Epithelial cell of proximal tubule (primary cell): ENCODE measurements at regions not wholly inside any gene's neighbourhood (a gene's known extent, or its start where the extent isn't known, plus 50 kb on each side); places are given as distances from the start of the nearest gene placed in this dataset.

Experiments
- DNase-seq: peaks from one replicate; pipeline ENCODE4 v3.0.0-alpha.2; 2011; ENCODE audit warnings: low read depth
- H3K4me3 ChIP-seq: 2 replicates; pipeline ENCODE4 v1.5.1; 2011; ENCODE audit warnings: low read depth, mild to moderate bottlenecking, low read length
- CTCF ChIP-seq: conservative IDR thresholded peaks from 2 replicates; pipeline ENCODE4 v1.5.1; 2012; ENCODE audit warnings: low read depth, mild to moderate bottlenecking, low read length

GRCh38 chr10:109695988-109696387, 227.3 kb downstream of the XPNPEP1 start:
- no peak for DNase-seq
- TF ChIP-seq CTCF: no peak
- H3K4me3 ChIP-seq: no peak overlapping the region

DNA sequence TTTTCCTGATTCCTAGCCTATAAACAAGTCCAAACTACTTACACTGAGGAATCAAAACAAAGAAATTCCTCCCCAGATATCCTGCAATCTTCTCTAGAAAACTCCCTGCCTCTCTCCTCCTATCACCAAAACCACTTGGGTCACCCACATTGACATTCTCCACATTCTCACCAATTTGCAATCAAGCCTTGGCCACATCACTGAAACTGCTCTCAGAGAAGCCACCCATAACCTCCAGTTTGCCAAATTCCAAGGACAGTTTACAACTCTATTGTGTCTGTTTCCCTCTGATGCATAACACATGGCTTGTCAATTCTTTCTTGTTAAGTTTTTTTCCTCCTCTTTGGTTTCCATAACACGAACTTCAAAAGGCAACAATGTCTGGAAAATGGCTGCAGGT, 233.5 kb downstream of the XPNPEP1 start:
- TF ChIP-seq CTCF: no peak
- DNase-seq: no peak
- H3K4me3 ChIP-seq: no peak overlapping the region

DNA sequence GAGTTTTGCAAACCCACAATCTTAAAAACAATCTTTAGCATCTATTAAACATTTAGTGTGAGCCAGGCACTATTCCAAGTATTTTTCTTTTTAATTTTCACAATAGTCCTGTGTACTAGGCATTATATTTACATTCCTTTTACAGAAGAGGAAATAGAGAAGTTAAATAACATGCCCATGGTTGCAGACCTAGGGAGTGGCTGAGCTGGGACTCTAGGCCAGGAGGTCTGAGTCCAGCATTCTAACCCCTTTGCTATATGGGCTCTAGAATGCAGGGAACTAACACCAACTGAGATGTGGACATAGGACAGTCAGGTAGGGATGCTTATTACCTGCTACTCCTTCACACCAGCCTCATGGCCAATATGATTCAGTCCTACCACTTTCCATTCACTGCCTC, 243.8 kb downstream of the XPNPEP1 start:
- TF ChIP-seq CTCF: no peak
- H3K4me3 ChIP-seq: no peak overlapping the region
- DNase-seq: no peak

DNA sequence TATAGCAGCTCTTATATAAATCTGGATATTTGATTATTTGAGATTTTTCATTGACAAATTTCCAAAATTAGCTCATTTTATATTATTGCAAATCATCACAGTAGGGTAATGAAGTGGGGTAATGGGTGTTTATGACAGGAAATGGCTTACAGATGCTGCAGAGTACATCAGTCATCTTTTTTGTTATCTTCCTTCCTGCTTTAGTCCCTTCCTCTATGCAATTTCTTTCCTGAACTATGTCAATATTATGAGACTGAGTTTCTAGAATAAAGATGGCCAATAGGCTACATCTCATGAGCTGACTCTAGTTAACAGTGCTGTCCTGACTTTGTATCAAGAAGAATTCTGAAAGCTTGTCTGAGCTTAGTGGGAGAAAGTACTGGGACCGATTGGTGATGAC, 244.5 kb downstream of the XPNPEP1 start:
- H3K4me3 ChIP-seq: no peak overlapping the region
- TF ChIP-seq CTCF: no peak
- DNase-seq: no peak

- peak; percentile 32 for DNase-seq
- H3K4me3 ChIP-seq: no peak overlapping the region
- no peak for TF ChIP-seq CTCF
Observed at GRCh38 chr10:109676703-109677102, 246.6 kb downstream of the XPNPEP1 start.

- DNase-seq: no peak
- no peak for TF ChIP-seq CTCF
- no peak overlapping the region for H3K4me3 ChIP-seq
Observed at GRCh38 chr10:109668703-109669102, 254.6 kb downstream of the XPNPEP1 start.

- no peak for TF ChIP-seq CTCF
- no peak overlapping the region for H3K4me3 ChIP-seq
- no peak for DNase-seq
Observed at GRCh38 chr10:109668154-109668665, 255.1 kb downstream of the XPNPEP1 start.
